Effector memory CD4-positive, alpha-beta T cell (primary cell): ENCODE measurements at regions not wholly inside any gene's neighbourhood (a gene's known extent, or its start where the extent isn't known, plus 50 kb on each side); places are given as distances from the start of the nearest gene placed in this dataset.

ENCODE experiments used
- DNase-seq, 3 donors: peaks; one replicate each; pipeline ENCODE4 v3.0.0-alpha.2; 2020
- H3K27ac ChIP-seq: 2 replicates; pipeline ENCODE4 v1.7.0; 2013; ENCODE audit warnings: mild to moderate bottlenecking, low read length, moderate library complexity; ENCODE audit not compliant: insufficient read depth, poor library complexity, severe bottlenecking
- H3K27me3 ChIP-seq: replicated peaks from 2 replicates; pipeline ENCODE4 v1.7.0; 2013; ENCODE audit warnings: mild to moderate bottlenecking, low read length; ENCODE audit not compliant: insufficient read depth, control insufficient read depth, poor library complexity, severe bottlenecking
- H3K36me3 ChIP-seq: 2 replicates; pipeline ENCODE4 v1.7.0; 2013; ENCODE audit warnings: mild to moderate bottlenecking, low read length, moderate library complexity; ENCODE audit not compliant: control insufficient read depth, insufficient read depth
- H3K4me1 ChIP-seq: 2 replicates; pipeline ENCODE4 v1.7.0; 2013; ENCODE audit warnings: low read length, mild to moderate bottlenecking; ENCODE audit not compliant: control insufficient read depth, insufficient read depth, poor library complexity, severe bottlenecking
- H3K4me3 ChIP-seq: 2 replicates; pipeline ENCODE4 v1.7.0; 2013; ENCODE audit warnings: low read length, low read depth, mild to moderate bottlenecking; ENCODE audit not compliant: insufficient read depth, poor library complexity, severe bottlenecking
- H3K9me3 ChIP-seq: 2 replicates; pipeline ENCODE4 v1.7.0; 2013; ENCODE audit warnings: mild to moderate bottlenecking, low read length, moderate library complexity; ENCODE audit not compliant: control insufficient read depth

GRCh38 chr6:67608099-67608749, 1026.9 kb upstream of the ADGRB3 start:
- Histone ChIP-seq H3K9me3 (no peaks in the 10 kb centered on the region), H3K4me1 (no peaks in the 10 kb centered on the region), H3K27ac (no peak overlapping the region), H3K4me3 (no peak overlapping the region), H3K27me3 (no peaks in the 10 kb centered on the region), H3K36me3 (no peaks in the 10 kb centered on the region)
- no peak for DNase-seq

- no peak for DNase-seq
- H3K4me3 ChIP-seq: no peak overlapping the region
- H3K9me3 ChIP-seq: no peaks in the 10 kb centered on the region
- H3K4me1 ChIP-seq: no peaks in the 10 kb centered on the region
- H3K36me3 ChIP-seq: no peaks in the 10 kb centered on the region
- H3K27me3 ChIP-seq: no peaks in the 10 kb centered on the region
- no peak overlapping the region for H3K27ac ChIP-seq
Observed at GRCh38 chr6:67606906-67607828, 1027.9 kb upstream of the ADGRB3 start.

- no peaks in the 10 kb centered on the region for H3K9me3 ChIP-seq
- DNase-seq: no peak
- H3K4me1 ChIP-seq: no peaks in the 10 kb centered on the region
- H3K36me3 ChIP-seq: no peaks in the 10 kb centered on the region
- H3K27me3 ChIP-seq: no peaks in the 10 kb centered on the region
- no peak overlapping the region for H3K4me3 ChIP-seq
- H3K27ac ChIP-seq: no peak overlapping the region
Observed at GRCh38 chr6:67594366-67594765, 1040.7 kb upstream of the ADGRB3 start.

GRCh38 chr6:67593247-67593646, 1041.8 kb upstream of the ADGRB3 start:
- Histone ChIP-seq H3K27ac (no peak overlapping the region), H3K4me1 (no peaks in the 10 kb centered on the region), H3K27me3 (no peaks in the 10 kb centered on the region), H3K4me3 (no peak overlapping the region), H3K9me3 (no peaks in the 10 kb centered on the region), H3K36me3 (no peaks in the 10 kb centered on the region)
- DNase-seq: no peak

GRCh38 chr6:67591910-67592309, 1043.2 kb upstream of the ADGRB3 start:
- DNase-seq: no peak
- H3K27me3 ChIP-seq: no peaks in the 10 kb centered on the region
- H3K36me3 ChIP-seq: no peaks in the 10 kb centered on the region
- no peaks in the 10 kb centered on the region for H3K4me1 ChIP-seq
- H3K4me3 ChIP-seq: no peak overlapping the region
- H3K27ac ChIP-seq: no peak overlapping the region
- H3K9me3 ChIP-seq: no peaks in the 10 kb centered on the region

GRCh38 chr6:67567842-67568241, 1067.2 kb upstream of the ADGRB3 start:
- H3K9me3 ChIP-seq: no peaks in the 10 kb centered on the region
- no peaks in the 10 kb centered on the region for H3K27me3 ChIP-seq

GRCh38 chr6:67563671-67564070, 1071.4 kb upstream of the ADGRB3 start:
- Histone ChIP-seq H3K27me3 (no peaks in the 10 kb centered on the region), H3K27ac (no peak overlapping the region), H3K9me3 (no peaks in the 10 kb centered on the region), H3K4me1 (no peaks in the 10 kb centered on the region), H3K36me3 (no peaks in the 10 kb centered on the region), H3K4me3 (no peak overlapping the region)
- DNase-seq: no peak

More at GRCh38 chr6:67567842-67568241, 1067.2 kb upstream of the ADGRB3 start:
- Histone ChIP-seq H3K4me1 (no peaks in the 10 kb centered on the region), H3K36me3 (no peaks in the 10 kb centered on the region), H3K27ac (no peak overlapping the region), H3K4me3 (no peak overlapping the region)
- DNase-seq: no peak

- Histone ChIP-seq H3K27me3 (no peaks in the 10 kb centered on the region), H3K9me3 (no peaks in the 10 kb centered on the region), H3K27ac (no peak overlapping the region), H3K4me1 (no peaks in the 10 kb centered on the region), H3K4me3 (no peak overlapping the region), H3K36me3 (no peaks in the 10 kb centered on the region)
- no peak for DNase-seq
Observed at GRCh38 chr6:67560068-67560467, 1075.0 kb upstream of the ADGRB3 start.

- Histone ChIP-seq H3K27ac (no peak overlapping the region), H3K36me3 (no peaks in the 10 kb centered on the region), H3K4me3 (no peak overlapping the region), H3K9me3 (no peaks in the 10 kb centered on the region), H3K4me1 (no peaks in the 10 kb centered on the region), H3K27me3 (no peaks in the 10 kb centered on the region)
- DNase-seq: no peak
Observed at GRCh38 chr6:67558985-67559384, 1076.1 kb upstream of the ADGRB3 start.

- H3K9me3 ChIP-seq: no peaks in the 10 kb centered on the region
- DNase-seq: no peak
Observed at GRCh38 chr6:67544851-67545452, 1090.1 kb upstream of the ADGRB3 start.

More at GRCh38 chr6:67544851-67545452, 1090.1 kb upstream of the ADGRB3 start:
- no peaks in the 10 kb centered on the region for H3K4me1 ChIP-seq
- H3K4me3 ChIP-seq: no peak overlapping the region
- H3K27ac ChIP-seq: no peak overlapping the region
- no peaks in the 10 kb centered on the region for H3K36me3 ChIP-seq
- no peaks in the 10 kb centered on the region for H3K27me3 ChIP-seq
